SK-N-SH treated with all-trans-retinoic acid at 6 μM for 48 hours (cell line): ENCODE measurements at regions not wholly inside any gene's neighbourhood (a gene's known extent, or its start where the extent isn't known, plus 50 kb on each side); places are given as distances from the start of the nearest gene placed in this dataset.

Source experiments
- ATAC-seq: fragments of 200-7000 bp; cut with Tn5 transposase; 3 replicates; pipeline ENCODE4 v1.9.1; 2020; ENCODE audit warnings: mild to moderate bottlenecking, moderate library complexity
- BACH2 ChIP-seq: fragments of 250-450 bp; sonication (Bioruptor Pico); IDR thresholded peaks from 2 replicates; pipeline ENCODE4 v1.9.0; 2021; ENCODE audit warnings: mild to moderate bottlenecking, borderline replicate concordance
- CREB5 ChIP-seq: fragments of 250-450 bp; sonication (Bioruptor Pico); IDR thresholded peaks from 2 replicates; pipeline ENCODE4 v1.5.1; 2020; ENCODE audit warnings: low read depth, mild to moderate bottlenecking, moderate library complexity
- CSDC2 ChIP-seq: fragments of 250-450 bp; sonication (Bioruptor Pico); IDR thresholded peaks from 2 replicates; pipeline ENCODE4 v1.5.0; 2020; ENCODE audit warnings: mild to moderate bottlenecking, moderate library complexity
- CSRNP3 ChIP-seq: fragments of 250-450 bp; sonication (Bioruptor Pico); IDR thresholded peaks from 2 replicates; pipeline ENCODE4 v1.5.1; 2021; ENCODE audit warnings: mild to moderate bottlenecking, moderate library complexity
- ESRRG ChIP-seq: fragments of 250-450 bp; sonication (Bioruptor Pico); IDR thresholded peaks from 2 replicates; pipeline ENCODE4 v1.6.1; 2021; ENCODE audit warnings: mild to moderate bottlenecking
- GLIS3 ChIP-seq: fragments of 250-450 bp; sonication (Bioruptor Pico); IDR thresholded peaks from 2 replicates; pipeline ENCODE4 v1.5.0; 2020; ENCODE audit warnings: mild to moderate bottlenecking, moderate library complexity
- ISL1 ChIP-seq: fragments of 250-450 bp; sonication (Bioruptor Pico); IDR thresholded peaks from 2 replicates; pipeline ENCODE4 v2.1.2; 2022; ENCODE audit warnings: mild to moderate bottlenecking, moderate library complexity
- OSR1 ChIP-seq: fragments of 250-450 bp; sonication (Bioruptor Pico); IDR thresholded peaks from 2 replicates; pipeline ENCODE4 v1.8.0; 2022; ENCODE audit warnings: moderate library complexity, mild to moderate bottlenecking, inconsistent platforms
- PATZ1 ChIP-seq: fragments of 250-450 bp; sonication (Bioruptor Pico); IDR thresholded peaks from 2 replicates; pipeline ENCODE4 v1.8.0; 2020; ENCODE audit warnings: mild to moderate bottlenecking, moderate library complexity, borderline replicate concordance
- POU6F1 ChIP-seq: fragments of 250-450 bp; sonication (Bioruptor Pico); IDR thresholded peaks from 2 replicates; pipeline ENCODE4 v1.8.0; 2021; ENCODE audit warnings: low read depth, mild to moderate bottlenecking, moderate library complexity, borderline replicate concordance
- PPARA ChIP-seq: fragments of 250-450 bp; sonication (Bioruptor Pico); IDR thresholded peaks from 2 replicates; pipeline ENCODE4 v1.5.0; 2020; ENCODE audit warnings: mild to moderate bottlenecking, borderline replicate concordance
- RARB ChIP-seq: fragments of 250-450 bp; sonication (Bioruptor Pico); IDR thresholded peaks from 2 replicates; pipeline ENCODE4 v1.8.0; 2021; ENCODE audit warnings: mild to moderate bottlenecking, moderate library complexity
- SNAI2 ChIP-seq: fragments of 250-450 bp; sonication (Bioruptor Pico); IDR thresholded peaks from 2 replicates; pipeline ENCODE4 v1.5.0; 2020; ENCODE audit warnings: mild to moderate bottlenecking, moderate library complexity
- TCF4 ChIP-seq: fragments of 250-450 bp; sonication (Bioruptor Pico); IDR thresholded peaks from 2 replicates; pipeline ENCODE4 v1.8.0; 2021; ENCODE audit warnings: mild to moderate bottlenecking, moderate library complexity, borderline replicate concordance
- TOX ChIP-seq: fragments of 250-450 bp; sonication (Bioruptor Pico); IDR thresholded peaks from 2 replicates; pipeline ENCODE4 v1.8.0; 2021; ENCODE audit warnings: mild to moderate bottlenecking, moderate library complexity, borderline replicate concordance
- ZC3H10 ChIP-seq: fragments of 250-450 bp; sonication (Bioruptor Pico); IDR thresholded peaks from 2 replicates; pipeline ENCODE4 v1.5.1; 2021; ENCODE audit warnings: mild to moderate bottlenecking, moderate library complexity
- ZFP3 ChIP-seq: fragments of 250-450 bp; sonication (Bioruptor Pico); IDR thresholded peaks from 2 replicates; pipeline ENCODE4 v1.5.0; 2020; ENCODE audit warnings: mild to moderate bottlenecking, moderate library complexity
- ZFP30 ChIP-seq: fragments of 450-650 bp; formaldehyde crosslinking; IDR thresholded peaks from 2 replicates; pipeline ENCODE4 v1.5.0; 2022; ENCODE audit warnings: mild to moderate bottlenecking, moderate library complexity
- ZNF565 ChIP-seq: fragments of 450-650 bp; formaldehyde crosslinking; conservative IDR thresholded peaks from 2 replicates; pipeline ENCODE4 v1.5.0; 2020; ENCODE audit warnings: low read depth, mild to moderate bottlenecking, moderate library complexity
- ZNF70 ChIP-seq: fragments of 450-650 bp; formaldehyde crosslinking; IDR thresholded peaks from 2 replicates; pipeline ENCODE4 v1.5.0; 2020; ENCODE audit warnings: mild to moderate bottlenecking, moderate library complexity
- ZNF8 ChIP-seq: fragments of 450-650 bp; formaldehyde crosslinking; IDR thresholded peaks from 2 replicates; pipeline ENCODE4 v1.5.0; 2020; ENCODE audit warnings: mild to moderate bottlenecking, moderate library complexity
- TF ChIP-seq, protein P1 (sequence below): fragments of 250-450 bp; sonication (Bioruptor Pico); IDR thresholded peaks from 2 replicates; pipeline ENCODE4 v1.5.0; 2020; ENCODE audit warnings: mild to moderate bottlenecking, moderate library complexity

DNA sequence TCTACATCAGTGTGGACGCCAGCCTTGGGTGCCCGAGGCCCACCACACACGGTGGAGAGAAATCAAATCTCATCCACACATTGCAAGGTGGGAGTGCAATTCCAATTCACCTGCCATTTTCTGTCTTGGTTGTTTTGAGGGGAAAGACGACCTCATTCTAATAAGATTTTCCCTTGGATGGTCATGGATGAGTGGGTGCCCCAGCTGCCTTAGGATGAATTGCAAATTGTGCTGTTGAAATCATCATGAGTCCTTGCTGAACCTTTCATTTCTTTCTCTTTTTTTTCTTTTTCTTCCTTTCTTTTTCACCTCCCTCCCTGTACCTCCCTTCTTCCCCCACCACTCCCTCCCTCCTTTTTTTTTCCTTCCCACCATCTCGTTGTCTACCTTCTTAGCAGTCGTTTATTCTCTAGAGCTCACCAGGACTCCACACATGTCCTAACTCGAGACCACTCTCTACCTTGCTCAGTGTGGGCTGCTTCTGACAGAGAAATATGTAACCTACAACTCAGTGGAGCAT lies 266.9 kb upstream of the NFE2L3 start:
- TF ChIP-seq ZFP3 (no peak), PATZ1 (CRISPR knock-in tag) (no peak), ISL1 (CRISPR knock-in tag) (no peak), TOX (CRISPR knock-in tag) (no peak), SNAI2 (no peak), CSDC2 (no peak), ZFP30 (CRISPR knock-in tag) (no peak), CSRNP3 (CRISPR knock-in tag) (no peak), TCF4 (CRISPR knock-in tag) (no peak), RARB (CRISPR knock-in tag) (no peak), GLIS3 (CRISPR knock-in tag) (no peak), ZNF565 (CRISPR knock-in tag) (no peak), ZNF70 (CRISPR knock-in tag) (no peak), ZC3H10 (CRISPR knock-in tag) (no peak), ESRRG (no peak), CREB5 (CRISPR knock-in tag) (no peak), ZNF8 (no peak), BACH2 (CRISPR knock-in tag) (no peak), PPARA (no peak)
- TF ChIP-seq, protein P1, sequence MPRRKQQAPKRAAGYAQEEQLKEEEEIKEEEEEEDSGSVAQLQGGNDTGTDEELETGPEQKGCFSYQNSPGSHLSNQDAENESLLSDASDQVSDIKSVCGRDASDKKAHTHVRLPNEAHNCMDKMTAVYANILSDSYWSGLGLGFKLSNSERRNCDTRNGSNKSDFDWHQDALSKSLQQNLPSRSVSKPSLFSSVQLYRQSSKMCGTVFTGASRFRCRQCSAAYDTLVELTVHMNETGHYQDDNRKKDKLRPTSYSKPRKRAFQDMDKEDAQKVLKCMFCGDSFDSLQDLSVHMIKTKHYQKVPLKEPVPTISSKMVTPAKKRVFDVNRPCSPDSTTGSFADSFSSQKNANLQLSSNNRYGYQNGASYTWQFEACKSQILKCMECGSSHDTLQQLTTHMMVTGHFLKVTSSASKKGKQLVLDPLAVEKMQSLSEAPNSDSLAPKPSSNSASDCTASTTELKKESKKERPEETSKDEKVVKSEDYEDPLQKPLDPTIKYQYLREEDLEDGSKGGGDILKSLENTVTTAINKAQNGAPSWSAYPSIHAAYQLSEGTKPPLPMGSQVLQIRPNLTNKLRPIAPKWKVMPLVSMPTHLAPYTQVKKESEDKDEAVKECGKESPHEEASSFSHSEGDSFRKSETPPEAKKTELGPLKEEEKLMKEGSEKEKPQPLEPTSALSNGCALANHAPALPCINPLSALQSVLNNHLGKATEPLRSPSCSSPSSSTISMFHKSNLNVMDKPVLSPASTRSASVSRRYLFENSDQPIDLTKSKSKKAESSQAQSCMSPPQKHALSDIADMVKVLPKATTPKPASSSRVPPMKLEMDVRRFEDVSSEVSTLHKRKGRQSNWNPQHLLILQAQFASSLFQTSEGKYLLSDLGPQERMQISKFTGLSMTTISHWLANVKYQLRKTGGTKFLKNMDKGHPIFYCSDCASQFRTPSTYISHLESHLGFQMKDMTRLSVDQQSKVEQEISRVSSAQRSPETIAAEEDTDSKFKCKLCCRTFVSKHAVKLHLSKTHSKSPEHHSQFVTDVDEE (CRISPR knock-in tag) = no peak
- no peak for ATAC-seq

- no peak for ATAC-seq
- TF ChIP-seq ZNF70 (CRISPR knock-in tag) (no peak), OSR1 (CRISPR knock-in tag) (no peak), ZC3H10 (CRISPR knock-in tag) (no peak), ZNF565 (CRISPR knock-in tag) (no peak), BACH2 (CRISPR knock-in tag) (no peak), GLIS3 (CRISPR knock-in tag) (no peak), PPARA (no peak), CSRNP3 (CRISPR knock-in tag) (no peak), CSDC2 (no peak), SNAI2 (no peak), ZNF8 (no peak), TCF4 (CRISPR knock-in tag) (no peak), ZFP30 (CRISPR knock-in tag) (no peak), TOX (CRISPR knock-in tag) (no peak), RARB (CRISPR knock-in tag) (no peak), ZFP3 (no peak), POU6F1 (CRISPR knock-in tag) (no peak), CREB5 (CRISPR knock-in tag) (no peak)
- TF ChIP-seq, protein P1 (CRISPR knock-in tag) = no peak
Measured at GRCh38 chr7:25886387-25887240, 265.4 kb upstream of the NFE2L3 start.
